NCI-H748 (cell line): ENCODE measurements at regions not wholly inside any gene's neighbourhood (a gene's known extent, or its start where the extent isn't known, plus 50 kb on each side); places are given as distances from the start of the nearest gene placed in this dataset.
"Not testable (repeated sequence)": the region's sequence is repeated elsewhere in the genome, so short reads cannot be mapped to it uniquely, and the experiment has no call there.

Experiments used
- DNase-seq: peaks from one replicate; lab custom pipeline; 2025; ENCODE audit not compliant: unreplicated experiment; lab: John Stamatoyannopoulos, UW

GRCh38 chr6:139448051-139448649 lies 73.7 kb upstream of the CITED2 start:
- DNase-seq = no peak

DNA sequence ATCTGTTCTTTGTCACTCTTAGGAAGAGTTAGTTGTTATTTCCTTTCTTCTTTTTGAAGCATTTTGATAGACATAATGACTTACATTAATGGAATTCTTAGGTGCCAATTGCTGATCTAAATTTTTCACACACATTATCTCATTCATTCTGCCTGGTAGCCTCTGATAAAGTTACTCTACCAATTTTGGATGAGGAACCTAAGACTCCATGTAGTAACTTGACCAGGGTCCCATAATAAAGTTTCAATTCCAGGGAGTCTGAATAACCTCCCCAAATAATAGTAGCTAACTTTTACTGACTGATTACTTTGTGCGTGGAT lies 73.2 kb upstream of the CITED2 start:
- DNase-seq = no peak

DNA sequence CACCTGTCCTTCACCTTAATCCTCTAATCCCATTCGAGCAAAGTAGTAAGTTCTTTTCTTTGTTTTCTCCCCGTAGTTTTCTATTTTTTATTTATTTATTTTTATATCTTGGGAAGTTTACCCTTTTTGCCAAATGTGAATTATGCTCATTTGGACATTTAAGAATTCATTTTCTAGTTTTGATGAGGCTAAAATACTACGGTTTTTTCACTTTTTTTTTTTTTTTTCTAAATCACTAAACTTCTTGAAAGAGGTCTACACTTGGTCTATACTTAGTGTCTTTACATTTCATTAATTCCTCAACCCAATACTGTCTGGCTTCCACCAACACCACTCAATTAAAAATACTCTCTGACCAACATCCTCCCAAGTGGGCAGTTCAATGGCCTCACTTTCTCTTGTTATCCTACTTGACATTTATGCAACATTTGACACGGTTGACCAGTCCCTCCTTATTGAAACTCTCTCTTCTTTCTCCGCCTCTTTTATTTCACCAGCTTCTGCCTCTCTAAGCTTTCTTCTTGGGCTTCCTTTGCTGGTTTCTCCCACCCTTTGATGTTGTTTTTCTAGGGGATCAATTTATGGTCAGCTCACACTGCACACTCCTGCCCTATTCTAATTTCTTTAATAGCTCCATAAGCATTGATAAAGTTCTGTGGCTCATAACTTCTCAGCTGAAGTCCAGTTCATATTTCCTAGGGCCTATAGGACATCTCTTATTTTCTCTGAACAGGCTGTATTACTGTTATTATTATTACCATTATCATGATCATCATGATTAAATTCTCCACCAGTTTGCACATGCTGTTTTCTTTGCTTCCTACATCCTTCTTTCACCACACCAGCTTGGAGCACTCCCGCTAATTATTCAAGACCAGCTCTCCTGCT lies 72.6 kb upstream of the CITED2 start:
- DNase-seq = no peak

DNA sequence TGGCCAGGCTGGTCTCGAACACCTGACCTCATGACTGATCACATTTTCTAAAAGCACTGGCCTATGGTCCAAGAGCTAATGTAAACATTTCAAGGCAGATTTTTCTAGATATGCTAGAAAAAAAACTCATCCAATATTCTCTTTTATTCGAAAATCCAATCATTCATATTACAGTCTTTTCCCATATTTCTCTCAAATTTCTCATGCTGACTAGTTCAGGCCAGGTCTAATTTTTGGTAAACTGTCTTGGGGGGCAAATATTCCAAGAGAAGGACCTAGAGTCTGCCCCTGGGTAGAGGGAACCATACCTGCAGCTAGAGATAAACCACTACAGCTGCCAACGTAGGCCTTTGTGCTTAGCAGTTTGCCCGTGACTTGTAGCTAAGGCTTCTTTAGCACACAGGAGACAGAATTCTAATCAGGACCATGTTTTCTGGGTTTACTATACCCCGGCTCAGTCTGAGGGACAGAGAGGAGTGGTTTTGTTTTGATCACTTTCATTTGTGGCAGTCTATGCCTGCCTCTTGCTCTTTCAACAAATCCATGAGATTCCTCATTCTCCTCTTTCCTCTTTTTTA lies 71.8 kb upstream of the CITED2 start:
- DNase-seq = no peak

GRCh38 chr6:139444273-139444787 lies 69.9 kb upstream of the CITED2 start:
- DNase-seq = not testable (repeated sequence)

- peak; percentile 11 for DNase-seq
These were observed 69.0 kb upstream of the CITED2 start for GRCh38 chr6:139443231-139444112.

GRCh38 chr6:139442188-139442671 lies 67.8 kb upstream of the CITED2 start:
- no peak for DNase-seq

GRCh38 chr6:139439349-139439748 lies 64.9 kb upstream of the CITED2 start:
- peak; percentile 6 for DNase-seq

GRCh38 chr6:139438775-139439174 lies 64.3 kb upstream of the CITED2 start:
- no peak for DNase-seq

DNA sequence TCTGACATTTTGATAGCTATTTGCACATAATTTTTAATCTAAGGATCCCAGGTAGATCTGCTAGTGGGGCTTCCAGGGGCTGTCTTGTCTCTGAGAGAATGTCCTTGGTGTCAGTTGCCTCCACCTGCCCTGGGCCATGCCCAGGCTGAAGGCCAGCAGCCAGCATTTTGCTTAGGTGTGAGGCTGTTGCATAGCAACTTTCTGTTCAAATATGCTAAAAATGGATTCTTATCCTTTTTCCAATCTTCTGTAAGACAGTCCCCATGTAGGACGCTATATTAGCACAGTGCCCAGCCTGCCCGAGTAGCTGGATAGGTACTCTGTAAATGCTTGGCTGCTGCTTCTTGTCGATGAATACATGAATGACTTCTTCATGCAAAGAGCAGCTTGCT lies 62.5 kb upstream of the CITED2 start:
- no peak for DNase-seq

DNA sequence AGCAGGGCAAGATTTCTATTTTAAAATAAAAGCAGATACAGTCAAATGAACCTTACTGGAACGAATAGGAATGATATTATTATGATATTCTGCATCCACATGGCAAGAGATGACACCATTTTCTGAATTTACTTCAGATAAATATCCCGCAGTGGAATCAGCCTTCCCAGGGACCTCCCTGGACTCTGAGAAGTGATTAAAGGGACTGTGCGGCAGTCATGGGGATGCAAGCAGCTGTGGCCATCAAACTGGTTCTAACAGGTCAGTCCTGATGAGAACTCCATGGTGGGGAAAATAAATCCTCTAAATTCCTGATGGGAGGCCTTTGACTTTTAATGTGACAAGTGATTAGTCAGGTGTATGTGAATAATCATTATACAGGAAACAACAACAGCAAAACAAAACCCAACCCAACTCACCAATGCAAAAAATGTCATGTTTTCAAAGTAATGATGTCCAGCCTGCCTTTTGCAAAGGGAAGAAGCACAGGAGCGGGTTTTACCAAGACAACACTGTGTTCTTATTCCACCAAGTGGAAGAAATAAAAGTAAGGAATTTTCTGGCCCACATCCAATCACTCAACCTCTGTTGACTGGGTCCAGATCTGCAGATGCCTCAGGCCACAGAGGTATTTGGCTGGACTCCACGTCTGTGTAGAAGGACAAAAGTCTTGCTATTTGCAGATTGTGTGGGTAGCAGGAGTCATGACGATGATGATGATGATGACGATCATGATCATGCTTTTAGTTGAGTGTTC lies 61.9 kb upstream of the CITED2 start:
- DNase-seq = no peak

DNA sequence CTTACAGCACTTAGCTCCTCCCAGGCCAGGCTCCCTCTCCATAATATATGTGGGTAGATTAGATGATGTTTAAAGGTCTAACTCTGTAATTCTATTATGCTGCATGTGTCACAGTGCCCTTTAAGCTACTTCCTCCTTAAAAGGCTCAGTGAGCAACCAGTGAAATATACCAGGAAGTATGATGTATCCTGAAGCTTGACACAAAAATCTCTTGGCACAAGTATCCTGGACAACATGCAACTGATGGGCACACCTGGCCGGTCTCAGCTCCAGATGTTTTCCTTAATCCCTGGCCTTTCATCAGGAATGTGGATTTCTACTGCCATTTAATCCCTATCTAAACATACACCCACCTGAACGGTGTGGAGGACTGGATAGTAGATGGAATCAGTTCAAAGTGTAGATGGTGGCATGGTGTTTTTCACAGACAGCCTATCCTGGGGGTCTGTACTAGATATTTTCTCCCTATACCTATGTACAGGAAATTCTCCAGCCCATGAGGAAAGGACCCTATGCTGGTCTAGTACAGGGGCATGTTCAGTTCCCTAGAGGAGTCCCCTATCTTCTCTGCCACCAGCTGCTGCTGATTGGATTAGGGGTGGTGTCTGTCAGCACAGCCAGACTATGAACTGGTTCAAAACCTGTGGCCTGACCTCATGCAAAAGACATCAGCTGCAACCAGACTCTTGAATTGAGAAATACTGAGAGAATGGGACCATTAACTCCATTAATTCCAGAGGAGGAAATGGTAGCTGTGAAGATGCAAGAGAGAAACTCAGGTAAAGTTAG lies 59.4 kb upstream of the CITED2 start:
- no peak for DNase-seq

DNA sequence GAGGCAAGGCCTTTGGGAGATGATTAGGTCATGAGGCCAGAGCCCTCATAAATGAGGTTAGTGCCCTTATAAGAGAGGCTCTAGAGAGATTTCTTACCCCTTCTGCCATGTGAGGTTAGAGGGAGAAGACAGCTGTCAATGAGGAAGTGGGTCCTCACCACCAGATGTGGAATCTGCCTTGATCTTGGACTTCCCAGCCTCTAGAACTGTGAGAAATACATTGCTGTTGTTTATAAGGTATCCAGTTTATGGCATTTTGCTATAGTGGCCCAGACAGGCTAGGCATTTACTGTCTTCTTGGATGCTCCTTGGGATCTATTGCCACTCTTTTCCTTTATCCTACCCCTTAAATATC lies 57.1 kb upstream of the CITED2 start:
- DNase-seq = no peak

DNA sequence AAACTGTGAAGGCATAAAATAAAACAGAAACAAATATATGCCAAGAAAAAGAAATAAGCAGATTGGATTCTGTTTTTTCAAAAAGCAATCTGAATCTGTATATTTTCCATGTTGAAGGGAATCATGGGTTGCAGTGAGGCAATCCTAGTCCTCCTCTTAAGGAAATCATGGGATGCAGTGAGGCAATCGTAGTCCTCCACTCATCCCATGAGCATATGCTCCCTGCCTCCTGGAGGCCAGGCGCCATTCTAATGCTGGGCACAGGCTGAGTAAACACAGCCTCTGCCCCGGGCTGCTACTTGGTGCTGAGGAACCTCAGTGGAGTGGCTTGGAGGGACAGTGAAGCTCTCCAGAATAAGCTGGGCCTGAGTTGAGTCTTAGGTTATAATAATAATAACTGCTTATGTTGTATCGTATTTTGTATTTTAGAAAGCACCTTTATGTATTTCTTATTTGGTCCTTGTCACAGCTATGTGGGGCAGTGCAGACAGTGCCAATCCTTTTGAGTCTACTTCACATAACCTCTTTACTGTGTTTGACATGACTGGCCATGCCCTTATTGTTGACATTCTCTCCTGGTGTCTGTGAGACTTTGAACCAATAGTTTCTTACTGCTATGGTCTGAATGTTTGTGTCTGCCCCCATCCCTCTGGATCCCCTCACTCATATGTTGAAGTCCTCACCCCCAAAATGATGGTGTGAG lies 56.6 kb upstream of the CITED2 start:
- no peak for DNase-seq

DNA sequence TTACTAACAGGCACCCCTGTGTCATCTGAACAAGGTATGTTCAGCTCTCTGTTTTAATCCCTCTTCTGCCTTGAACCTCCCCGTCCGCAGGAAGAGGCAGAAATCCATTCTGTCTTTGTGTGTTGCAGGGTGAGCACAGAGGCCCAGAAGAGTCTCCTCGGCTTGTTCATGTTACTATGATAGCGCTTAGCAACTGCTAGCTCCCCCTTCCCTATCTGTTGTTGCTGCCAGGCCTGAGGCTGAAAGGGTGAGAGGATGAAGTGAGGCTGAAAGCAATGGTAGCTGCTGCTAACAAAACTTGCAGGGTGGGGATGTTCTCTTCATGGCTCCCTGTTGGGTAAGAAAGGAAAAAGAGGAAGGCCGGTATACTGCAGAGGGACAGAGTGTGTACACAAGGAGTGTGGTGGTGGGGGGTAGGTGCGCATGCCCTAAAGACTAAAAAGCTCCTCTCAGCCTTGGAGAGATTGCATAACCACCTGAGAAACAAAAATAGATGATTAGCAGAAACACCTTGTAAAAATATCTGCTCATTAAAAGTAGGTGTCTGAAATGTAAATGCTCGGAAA lies 55.2 kb upstream of the CITED2 start:
- DNase-seq = no peak

- DNase-seq = no peak
These were observed 52.8 kb upstream of the CITED2 start for GRCh38 chr6:139427199-139427598.

- DNase-seq = no peak
These were observed 52.3 kb upstream of the CITED2 start for GRCh38 chr6:139426795-139427194.

DNA sequence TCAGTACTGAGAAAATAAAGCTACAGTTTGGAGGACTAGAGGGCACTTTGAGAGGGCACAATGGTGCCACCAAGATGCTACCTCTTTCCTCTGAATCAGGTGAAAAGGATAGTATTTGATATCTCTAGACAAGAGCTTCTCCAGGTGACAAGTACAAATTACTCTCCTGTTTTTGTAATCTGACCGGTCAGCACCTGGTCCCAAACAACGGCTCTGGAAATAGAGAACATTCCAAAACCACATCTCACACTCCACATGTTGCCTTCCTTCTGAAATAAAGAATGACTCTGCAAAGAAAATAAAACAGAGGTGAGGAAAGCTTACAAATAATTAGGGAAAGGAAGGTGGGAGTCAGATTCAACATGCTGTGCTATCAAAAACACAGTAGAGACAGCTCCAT lies 51.3 kb upstream of the CITED2 start:
- no peak for DNase-seq
